ENCODE measurements at regions not wholly inside any gene's neighbourhood (a gene's known extent, or its start where the extent isn't known, plus 50 kb on each side); places are given as distances from the start of the nearest gene placed in this dataset.

DNA sequence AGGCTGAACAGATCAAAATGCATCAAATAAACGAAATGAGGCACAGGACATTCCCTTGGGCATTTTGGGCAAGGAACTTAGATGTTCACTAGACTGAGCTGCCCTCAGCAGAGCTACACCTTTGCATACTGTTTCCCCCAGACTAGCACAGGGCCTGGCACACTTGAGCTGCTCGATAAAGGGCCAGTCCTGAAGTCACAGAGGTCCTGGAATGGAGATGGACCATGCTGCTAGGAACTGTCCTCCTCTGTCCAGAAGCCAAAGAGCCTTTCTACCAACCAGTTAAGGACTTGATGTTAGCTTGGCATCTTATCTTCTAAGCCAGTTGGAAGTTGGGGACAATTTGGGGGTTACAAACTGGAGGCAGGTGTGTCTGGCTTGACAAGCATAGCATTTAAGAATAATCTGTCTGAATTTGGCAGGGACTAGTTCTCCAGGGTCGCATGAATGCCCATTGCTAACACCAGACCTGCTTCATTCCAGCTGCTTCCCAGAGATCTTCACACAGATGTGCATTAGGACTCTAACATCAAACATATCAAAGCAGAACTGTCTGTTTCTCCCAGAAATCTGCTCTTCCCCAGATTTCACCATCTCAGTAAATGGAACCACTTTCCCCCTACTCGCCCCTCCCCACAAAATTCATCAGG, 152.2 kb upstream of the PDE1C start:
- TF ChIP-seq RARB (CRISPR knock-in tag; IDR thresholded peaks at IDR 0.05) (no peak), ZFP30 (CRISPR knock-in tag; IDR thresholded peaks at IDR 0.05) (no peak), ARNTL (CRISPR knock-in tag; IDR thresholded peaks at IDR 0.05; ENCODE audit: borderline replicate concordance, low read depth) (no peak), ISL1 (CRISPR knock-in tag; IDR thresholded peaks at IDR 0.05) (no peak), CSRNP3 (CRISPR knock-in tag; IDR thresholded peaks at IDR 0.05) (no peak), TCF4 (CRISPR knock-in tag; IDR thresholded peaks at IDR 0.05; ENCODE audit: borderline replicate concordance) (no peak), ESRRG (CRISPR knock-in tag; IDR thresholded peaks at IDR 0.05) (no peak), BACH2 (CRISPR knock-in tag; IDR thresholded peaks at IDR 0.05; ENCODE audit: borderline replicate concordance) (no peak), ZNF565 (CRISPR knock-in tag; conservative IDR thresholded peaks at IDR 0.05; ENCODE audit: low read depth) (no peak), ZNF8 (CRISPR knock-in tag; IDR thresholded peaks at IDR 0.05) (no peak)
- TF ChIP-seq, protein P1, sequence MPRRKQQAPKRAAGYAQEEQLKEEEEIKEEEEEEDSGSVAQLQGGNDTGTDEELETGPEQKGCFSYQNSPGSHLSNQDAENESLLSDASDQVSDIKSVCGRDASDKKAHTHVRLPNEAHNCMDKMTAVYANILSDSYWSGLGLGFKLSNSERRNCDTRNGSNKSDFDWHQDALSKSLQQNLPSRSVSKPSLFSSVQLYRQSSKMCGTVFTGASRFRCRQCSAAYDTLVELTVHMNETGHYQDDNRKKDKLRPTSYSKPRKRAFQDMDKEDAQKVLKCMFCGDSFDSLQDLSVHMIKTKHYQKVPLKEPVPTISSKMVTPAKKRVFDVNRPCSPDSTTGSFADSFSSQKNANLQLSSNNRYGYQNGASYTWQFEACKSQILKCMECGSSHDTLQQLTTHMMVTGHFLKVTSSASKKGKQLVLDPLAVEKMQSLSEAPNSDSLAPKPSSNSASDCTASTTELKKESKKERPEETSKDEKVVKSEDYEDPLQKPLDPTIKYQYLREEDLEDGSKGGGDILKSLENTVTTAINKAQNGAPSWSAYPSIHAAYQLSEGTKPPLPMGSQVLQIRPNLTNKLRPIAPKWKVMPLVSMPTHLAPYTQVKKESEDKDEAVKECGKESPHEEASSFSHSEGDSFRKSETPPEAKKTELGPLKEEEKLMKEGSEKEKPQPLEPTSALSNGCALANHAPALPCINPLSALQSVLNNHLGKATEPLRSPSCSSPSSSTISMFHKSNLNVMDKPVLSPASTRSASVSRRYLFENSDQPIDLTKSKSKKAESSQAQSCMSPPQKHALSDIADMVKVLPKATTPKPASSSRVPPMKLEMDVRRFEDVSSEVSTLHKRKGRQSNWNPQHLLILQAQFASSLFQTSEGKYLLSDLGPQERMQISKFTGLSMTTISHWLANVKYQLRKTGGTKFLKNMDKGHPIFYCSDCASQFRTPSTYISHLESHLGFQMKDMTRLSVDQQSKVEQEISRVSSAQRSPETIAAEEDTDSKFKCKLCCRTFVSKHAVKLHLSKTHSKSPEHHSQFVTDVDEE (CRISPR knock-in tag; IDR thresholded peaks at IDR 0.05): no peak
- TF ChIP-seq, protein P2, sequence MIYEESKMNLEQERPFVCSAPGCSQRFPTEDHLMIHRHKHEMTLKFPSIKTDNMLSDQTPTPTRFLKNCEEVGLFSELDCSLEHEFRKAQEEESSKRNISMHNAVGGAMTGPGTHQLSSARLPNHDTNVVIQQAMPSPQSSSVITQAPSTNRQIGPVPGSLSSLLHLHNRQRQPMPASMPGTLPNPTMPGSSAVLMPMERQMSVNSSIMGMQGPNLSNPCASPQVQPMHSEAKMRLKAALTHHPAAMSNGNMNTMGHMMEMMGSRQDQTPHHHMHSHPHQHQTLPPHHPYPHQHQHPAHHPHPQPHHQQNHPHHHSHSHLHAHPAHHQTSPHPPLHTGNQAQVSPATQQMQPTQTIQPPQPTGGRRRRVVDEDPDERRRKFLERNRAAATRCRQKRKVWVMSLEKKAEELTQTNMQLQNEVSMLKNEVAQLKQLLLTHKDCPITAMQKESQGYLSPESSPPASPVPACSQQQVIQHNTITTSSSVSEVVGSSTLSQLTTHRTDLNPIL (CRISPR knock-in tag; IDR thresholded peaks at IDR 0.05; ENCODE audit: low read depth): no peak
